ENCODE measurements at regions not wholly inside any gene's neighbourhood (a gene's known extent, or its start where the extent isn't known, plus 50 kb on each side); places are given as distances from the start of the nearest gene placed in this dataset.

- peak; percentile 42 for TF ChIP-seq CTCF (IDR thresholded peaks at IDR 0.05; ENCODE audit: insufficient read depth, low read length)
- TF ChIP-seq REST (IDR thresholded peaks at IDR 0.05; ENCODE audit: insufficient replicate concordance, low read depth), result no peak
- TF ChIP-seq POLR2AphosphoS5 (IDR thresholded peaks at IDR 0.05; ENCODE audit: low read depth), result no peak
- TF ChIP-seq SPI1 (IDR thresholded peaks at IDR 0.05; ENCODE audit: borderline replicate concordance, low read depth), result no peak
- TF ChIP-seq GABPA (IDR thresholded peaks at IDR 0.05; ENCODE audit: low read depth), result no peak
Measured at GRCh38 chr1:198465201-198466144, 75.0 kb downstream of the ATP6V1G3 start.
